Transverse colon (tissue), 3 donors: ENCODE measurements at regions not wholly inside any gene's neighbourhood (a gene's known extent, or its start where the extent isn't known, plus 50 kb on each side); places are given as distances from the start of the nearest gene placed in this dataset.

Experiments used
- CTCF ChIP-seq, 5 experiments: fragments of 200-600 bp in 3 of 5; fragments of 450-650 bp in 2 of 5; sonication (generic) in 3 of 5; IDR thresholded peaks; 1 replicate in 2 of 5; 2 replicates in 3 of 5; pipeline ENCODE4 v1.5.1; 2016 to 2017; ENCODE audit warnings: antibody characterized with exemption in 5 of 5, inconsistent platforms in 3 of 5, mild to moderate bottlenecking in 2 of 5, moderate library complexity in 1 of 5
- EP300 ChIP-seq: sonication (generic); formaldehyde crosslinking; IDR thresholded peaks from one replicate; pipeline ENCODE4 v1.6.1; 2017; ENCODE audit warnings: antibody characterized with exemption, low read depth
- POLR2A ChIP-seq: fragments of 450-650 bp; IDR thresholded peaks from one replicate; pipeline ENCODE4 v1.6.1; 2016; ENCODE audit warnings: antibody characterized with exemption, mild to moderate bottlenecking, moderate library complexity

GRCh38 chr17:6350806-6351205 lies 84.1 kb downstream of the AIPL1 start:
- no peak for TF ChIP-seq CTCF (IDR thresholded peaks at IDR 0.05)
- TF ChIP-seq EP300, result no peak
- TF ChIP-seq POLR2A, result no peak
